ENCODE measurements at regions not wholly inside any gene's neighbourhood (a gene's known extent, or its start where the extent isn't known, plus 50 kb on each side); places are given as distances from the start of the nearest gene placed in this dataset.

- Histone ChIP-seq H4K20me1 (ENCODE audit: control insufficient read depth, extremely low read depth, insufficient read depth, low read length) (no peaks in the 10 kb centered on the region), H3K27me3 (ENCODE audit: control insufficient read depth, extremely low read depth, insufficient read depth, low read length) (no peaks in the 10 kb centered on the region), H3K9me1 (ENCODE audit: control insufficient read depth, extremely low read depth, insufficient read depth, low read length) (no peaks in the 10 kb centered on the region), H2AFZ (ENCODE audit: control insufficient read depth, low read length) (no peak overlapping the region), H3K9ac (ENCODE audit: control insufficient read depth, extremely low read depth, insufficient read depth, low read length) (no peak overlapping the region), H3K36me3 (ENCODE audit: control insufficient read depth in 2 of 2, extremely low read depth in 1 of 2, insufficient read depth in 2 of 2, low read length in 2 of 2) (no peaks in the 10 kb centered on the region), H3K4me3 (ENCODE audit: control insufficient read depth in 2 of 3, extremely low read depth in 1 of 3, insufficient read depth in 2 of 3, low read depth in 1 of 3, low read length in 3 of 3) (no peak overlapping the region), H3K4me1 (ENCODE audit: control insufficient read depth, extremely low read depth, insufficient read depth, low read length) (peaks cover 6% of the 10 kb centered on the region), H3K4me2 (ENCODE audit: control insufficient read depth, extremely low read depth, insufficient read depth, low read depth, low read length) (no peak overlapping the region), H3K27ac (ENCODE audit: control insufficient read depth, insufficient read depth, low read length) (no peak overlapping the region), H3K9me3 (ENCODE audit: control insufficient read depth, low read depth, low read length) (peaks cover 6% of the 10 kb centered on the region), H3K79me2 (ENCODE audit: control insufficient read depth, insufficient read depth, low read length) (no peaks in the 10 kb centered on the region)
- no peak for TF ChIP-seq CTCF (optimal IDR thresholded peaks at IDR 0.05 in 1 of 3, IDR thresholded peaks at IDR 0.05 in 1 of 3, conservative IDR thresholded peaks at IDR 0.05 in 1 of 3; ENCODE audit: extremely low read depth in 1 of 3, insufficient read depth in 2 of 3, low read length in 3 of 3)
- TF ChIP-seq EZH2 (IDR thresholded peaks at IDR 0.05; ENCODE audit: low read length): no peak
- FAIRE-seq: no peak
- DNase-seq (ENCODE audit: low read depth, low spot score): no peak
- dilution Hi-C loops (cut with MboI; ENCODE audit: extremely low pct_ligation_motif_present, low sequenced_read_pairs): no loop called here
Observed at GRCh38 chr5:73388740-73389139, 59.8 kb downstream of the FOXD1 start.

GRCh38 chr5:73388306-73388684, 60.3 kb downstream of the FOXD1 start:
- Histone ChIP-seq H3K9ac (ENCODE audit: control insufficient read depth, extremely low read depth, insufficient read depth, low read length) (no peak overlapping the region), H3K27ac (ENCODE audit: control insufficient read depth, insufficient read depth, low read length) (no peak overlapping the region), H3K9me1 (ENCODE audit: control insufficient read depth, extremely low read depth, insufficient read depth, low read length) (no peaks in the 10 kb centered on the region), H3K9me3 (ENCODE audit: control insufficient read depth, low read depth, low read length) (peaks cover 8% of the 10 kb centered on the region), H3K4me2 (ENCODE audit: control insufficient read depth, extremely low read depth, insufficient read depth, low read depth, low read length) (peak overlapping the region; percentile 25), H3K36me3 (ENCODE audit: control insufficient read depth in 2 of 2, extremely low read depth in 1 of 2, insufficient read depth in 2 of 2, low read length in 2 of 2) (no peaks in the 10 kb centered on the region), H2AFZ (ENCODE audit: control insufficient read depth, low read length) (no peak overlapping the region), H3K4me1 (ENCODE audit: control insufficient read depth, extremely low read depth, insufficient read depth, low read length) (peaks cover 6% of the 10 kb centered on the region), H3K27me3 (ENCODE audit: control insufficient read depth, extremely low read depth, insufficient read depth, low read length) (no peaks in the 10 kb centered on the region), H3K79me2 (ENCODE audit: control insufficient read depth, insufficient read depth, low read length) (no peaks in the 10 kb centered on the region), H3K4me3 (ENCODE audit: control insufficient read depth in 2 of 3, extremely low read depth in 1 of 3, insufficient read depth in 2 of 3, low read depth in 1 of 3, low read length in 3 of 3) (no peak overlapping the region), H4K20me1 (ENCODE audit: control insufficient read depth, extremely low read depth, insufficient read depth, low read length) (no peaks in the 10 kb centered on the region)
- dilution Hi-C loops (cut with MboI; ENCODE audit: extremely low pct_ligation_motif_present, low sequenced_read_pairs): no loop called here
- FAIRE-seq (no peak), DNase-seq (ENCODE audit: low read depth, low spot score) (no peak)
- TF ChIP-seq EZH2 (IDR thresholded peaks at IDR 0.05; ENCODE audit: low read length) (no peak), CTCF (optimal IDR thresholded peaks at IDR 0.05 in 1 of 3, IDR thresholded peaks at IDR 0.05 in 1 of 3, conservative IDR thresholded peaks at IDR 0.05 in 1 of 3; ENCODE audit: extremely low read depth in 1 of 3, insufficient read depth in 2 of 3, low read length in 3 of 3) (no peak)
